ENCODE measurements at regions not wholly inside any gene's neighbourhood (a gene's known extent, or its start where the extent isn't known, plus 50 kb on each side); places are given as distances from the start of the nearest gene placed in this dataset.
A peak's percentile ranks its signal among the peaks of the same experiment; 100 is the strongest.
"Not testable (repeated sequence)": the region's sequence is repeated elsewhere in the genome, so short reads cannot be mapped to it uniquely, and the experiment has no call there.

DNA sequence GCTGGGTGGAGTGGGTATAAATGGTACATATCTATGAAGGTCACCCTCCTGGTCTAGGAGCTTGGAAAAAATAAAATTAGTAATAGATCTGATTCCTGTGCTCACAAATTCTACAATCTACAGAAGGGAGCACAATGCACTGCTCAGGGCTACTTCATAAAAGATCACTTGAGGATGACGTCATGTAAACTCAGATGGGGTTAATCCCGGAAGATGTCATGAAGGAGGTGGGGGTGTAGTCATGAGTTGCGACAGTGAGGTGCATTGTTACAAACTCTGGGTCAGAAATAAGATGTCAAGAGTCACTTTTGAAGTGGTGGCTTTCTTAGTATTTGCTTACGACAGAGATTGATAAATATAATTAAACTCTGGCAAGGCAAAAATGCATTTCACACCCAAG is 68.2 kb downstream of the LHX9 start:
- Mint-ChIP-seq H3K27me3 (ENCODE audit: low read depth in 3 of 3) (peaks cover 0 to 1% (median 1%) of the 10 kb centered on the region in 3 donors), H3K4me1 (peaks cover 4 to 13% of the 10 kb centered on the region in 2 donors), H3K27ac (no peak overlapping the region), H3K36me3 (no peaks in the 10 kb centered on the region), H3K4me3 (no peak overlapping the region), H3K9me3 (no peaks in the 10 kb centered on the region)
- DNase-seq = no peak

DNA sequence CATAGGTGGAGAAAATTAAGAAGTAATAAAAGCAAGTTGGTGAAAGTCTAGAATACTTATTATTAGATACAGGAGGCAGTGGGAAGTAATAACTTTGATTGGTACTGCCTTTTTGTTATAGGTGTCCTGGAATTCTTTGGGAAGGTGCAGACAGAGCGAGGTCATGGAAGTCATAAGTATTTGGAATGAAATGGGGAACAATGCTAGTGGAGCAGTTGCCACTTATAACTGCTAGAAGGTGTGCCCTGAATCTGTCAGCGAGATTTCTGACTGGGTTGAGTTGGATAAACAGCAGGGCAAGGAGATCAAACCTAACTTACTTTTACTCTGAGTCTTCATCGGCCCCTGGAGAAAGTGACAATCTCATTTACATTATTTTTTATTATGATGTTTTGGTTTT is 69.6 kb downstream of the LHX9 start:
- Mint-ChIP-seq H3K27ac (no peak overlapping the region), H3K36me3 (no peaks in the 10 kb centered on the region), H3K27me3 (ENCODE audit: low read depth in 3 of 3) (peaks cover 0 to 1% (median 0%) of the 10 kb centered on the region in 3 donors), H3K9me3 (no peaks in the 10 kb centered on the region), H3K4me1 (peaks cover 4 to 13% of the 10 kb centered on the region in 2 donors), H3K4me3 (no peak overlapping the region)
- no peak for DNase-seq

DNA sequence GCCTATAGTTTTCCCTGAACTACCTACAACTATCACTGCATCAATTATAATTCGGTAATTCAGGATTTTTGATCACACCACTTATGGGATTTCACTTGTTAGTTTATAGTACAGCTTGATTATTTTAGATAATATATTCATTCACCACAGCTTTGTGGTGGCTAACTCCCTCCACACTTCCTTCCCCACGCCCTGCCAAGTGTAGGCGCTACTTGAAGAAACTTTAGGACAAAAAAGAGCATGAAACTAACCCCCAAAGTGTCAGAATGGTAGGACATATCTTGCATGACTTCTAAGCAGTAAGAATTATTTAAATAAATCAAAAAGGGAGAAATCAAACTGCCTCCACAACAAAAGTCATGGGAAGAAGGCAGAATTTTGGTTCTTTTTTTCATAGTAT is 70.1 kb downstream of the LHX9 start:
- DNase-seq = no peak
- H3K27me3 Mint-ChIP-seq (ENCODE audit: low read depth in 3 of 3) = peaks cover 0 to 3% (median 0%) of the 10 kb centered on the region in 3 donors
- peak overlapping the region in 2 of 5 donors; percentile 5 to 12 for H3K4me3 Mint-ChIP-seq
- peaks cover 4 to 13% of the 10 kb centered on the region in 2 donors for H3K4me1 Mint-ChIP-seq
- no peaks in the 10 kb centered on the region for H3K36me3 Mint-ChIP-seq
- H3K9me3 Mint-ChIP-seq = no peaks in the 10 kb centered on the region
- no peak overlapping the region for H3K27ac Mint-ChIP-seq

DNA sequence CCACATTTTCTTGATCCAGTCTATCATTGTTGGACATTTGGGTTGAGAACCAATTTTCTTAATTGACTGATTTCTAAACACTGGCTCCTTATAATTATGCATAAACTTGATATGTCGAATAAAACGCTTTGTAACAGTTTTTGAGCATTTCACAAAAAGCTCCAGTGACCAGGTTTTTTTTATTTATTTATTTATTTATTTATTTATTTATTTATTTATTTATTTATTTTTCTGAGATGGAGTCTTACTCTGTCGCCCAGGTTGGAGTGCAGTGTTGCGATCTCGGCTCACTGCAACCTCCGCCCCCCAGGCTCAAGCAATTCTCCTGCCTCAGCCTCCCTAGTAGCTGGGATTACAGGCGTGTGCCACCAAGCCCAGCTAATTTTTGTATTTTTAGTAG is 71.4 kb downstream of the LHX9 start:
- H3K36me3 Mint-ChIP-seq; H3K27ac Mint-ChIP-seq; H3K27me3 Mint-ChIP-seq (ENCODE audit: low read depth in 3 of 3); H3K9me3 Mint-ChIP-seq; H3K4me3 Mint-ChIP-seq; DNase-seq: not testable (repeated sequence)
- peaks cover 4 to 13% of the 10 kb centered on the region in 2 donors for H3K4me1 Mint-ChIP-seq

DNA sequence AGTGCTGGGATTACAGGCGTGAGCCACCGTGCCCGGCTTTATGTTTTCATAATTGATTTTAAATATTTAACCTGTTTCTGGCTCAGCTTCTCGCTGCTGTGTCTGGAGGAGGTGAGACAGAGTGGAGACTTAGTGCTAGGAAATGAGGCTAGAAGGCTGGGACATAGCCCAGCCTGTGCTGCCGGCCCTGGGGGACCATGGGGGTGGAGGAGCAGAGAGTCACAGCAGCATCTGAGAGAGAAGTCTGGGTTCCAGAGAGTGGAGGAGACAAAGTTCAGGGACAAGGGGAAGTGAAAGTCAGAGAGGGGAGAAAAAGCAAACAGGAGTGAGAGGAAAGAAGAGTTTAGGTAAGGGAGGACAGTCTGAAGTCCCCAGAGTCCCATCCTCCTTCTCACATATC is 71.9 kb downstream of the LHX9 start:
- H3K27ac Mint-ChIP-seq = no peak overlapping the region
- DNase-seq = no peak
- no peak overlapping the region for H3K4me3 Mint-ChIP-seq
- H3K27me3 Mint-ChIP-seq (ENCODE audit: low read depth in 3 of 3) = peaks cover 0 to 2% (median 0%) of the 10 kb centered on the region in 3 donors
- no peaks in the 10 kb centered on the region for H3K9me3 Mint-ChIP-seq
- peaks cover 4 to 13% of the 10 kb centered on the region in 2 donors for H3K4me1 Mint-ChIP-seq
- no peaks in the 10 kb centered on the region for H3K36me3 Mint-ChIP-seq

DNA sequence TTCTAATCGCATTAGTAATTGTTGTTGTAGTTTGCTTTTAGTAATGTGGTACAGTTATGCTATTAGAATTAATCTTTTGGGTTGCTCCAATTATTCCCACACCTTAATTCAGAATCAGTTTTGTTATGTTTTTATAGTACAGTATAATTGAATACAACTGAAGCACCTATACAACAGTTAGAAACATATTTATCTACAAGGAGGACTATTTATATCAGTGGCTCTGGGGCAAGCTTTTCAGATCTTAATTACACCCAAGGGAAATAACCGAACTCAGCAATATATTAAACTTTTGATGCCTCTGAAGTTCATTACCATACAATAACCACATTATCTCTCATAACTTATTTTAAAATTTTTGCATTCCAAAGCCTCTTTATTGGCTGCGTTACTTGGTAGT is 74.4 kb downstream of the LHX9 start:
- no peak overlapping the region for H3K4me3 Mint-ChIP-seq
- H3K36me3 Mint-ChIP-seq = no peaks in the 10 kb centered on the region
- peaks cover 0 to 1% (median 0%) of the 10 kb centered on the region in 6 donors for H3K9me3 Mint-ChIP-seq
- peaks cover 1 to 2% (median 2%) of the 10 kb centered on the region in 3 donors for H3K27me3 Mint-ChIP-seq (ENCODE audit: low read depth in 3 of 3)
- H3K27ac Mint-ChIP-seq = no peak overlapping the region
- H3K4me1 Mint-ChIP-seq = peaks cover 4 to 13% of the 10 kb centered on the region in 2 donors
- DNase-seq = no peak

DNA sequence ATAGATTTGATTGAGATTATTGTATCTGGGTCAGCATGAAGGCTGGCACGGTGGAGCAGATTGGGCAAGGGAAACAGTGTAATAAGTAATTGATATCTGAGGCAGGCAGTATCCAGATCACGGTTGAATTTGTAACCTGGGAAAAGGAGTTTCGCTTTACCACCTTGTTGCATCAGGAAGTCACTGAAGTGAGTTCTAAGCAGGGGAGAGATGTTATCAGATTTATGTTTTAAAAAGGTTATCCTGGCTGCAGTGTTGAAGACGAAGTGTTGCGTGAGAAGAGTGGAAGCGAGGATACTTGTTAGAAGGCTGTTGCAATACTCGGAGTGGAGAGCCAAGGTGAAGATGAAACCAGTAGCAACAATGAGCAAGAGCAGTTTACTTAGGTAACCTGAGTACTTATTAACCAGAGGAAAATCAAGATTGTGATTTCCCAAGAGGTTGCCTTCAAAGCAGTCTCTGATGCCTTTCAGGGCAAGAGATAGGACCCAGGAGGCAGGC is 77.8 kb downstream of the LHX9 start:
- H3K27ac Mint-ChIP-seq = no peak overlapping the region
- peaks cover 1 to 5% (median 2%) of the 10 kb centered on the region in 3 donors for H3K27me3 Mint-ChIP-seq (ENCODE audit: low read depth in 3 of 3)
- no peak overlapping the region for H3K4me3 Mint-ChIP-seq
- no peak for DNase-seq
- H3K4me1 Mint-ChIP-seq = no peaks in the 10 kb centered on the region
- peaks cover 0 to 1% (median 0%) of the 10 kb centered on the region in 6 donors for H3K9me3 Mint-ChIP-seq
- no peaks in the 10 kb centered on the region for H3K36me3 Mint-ChIP-seq

DNA sequence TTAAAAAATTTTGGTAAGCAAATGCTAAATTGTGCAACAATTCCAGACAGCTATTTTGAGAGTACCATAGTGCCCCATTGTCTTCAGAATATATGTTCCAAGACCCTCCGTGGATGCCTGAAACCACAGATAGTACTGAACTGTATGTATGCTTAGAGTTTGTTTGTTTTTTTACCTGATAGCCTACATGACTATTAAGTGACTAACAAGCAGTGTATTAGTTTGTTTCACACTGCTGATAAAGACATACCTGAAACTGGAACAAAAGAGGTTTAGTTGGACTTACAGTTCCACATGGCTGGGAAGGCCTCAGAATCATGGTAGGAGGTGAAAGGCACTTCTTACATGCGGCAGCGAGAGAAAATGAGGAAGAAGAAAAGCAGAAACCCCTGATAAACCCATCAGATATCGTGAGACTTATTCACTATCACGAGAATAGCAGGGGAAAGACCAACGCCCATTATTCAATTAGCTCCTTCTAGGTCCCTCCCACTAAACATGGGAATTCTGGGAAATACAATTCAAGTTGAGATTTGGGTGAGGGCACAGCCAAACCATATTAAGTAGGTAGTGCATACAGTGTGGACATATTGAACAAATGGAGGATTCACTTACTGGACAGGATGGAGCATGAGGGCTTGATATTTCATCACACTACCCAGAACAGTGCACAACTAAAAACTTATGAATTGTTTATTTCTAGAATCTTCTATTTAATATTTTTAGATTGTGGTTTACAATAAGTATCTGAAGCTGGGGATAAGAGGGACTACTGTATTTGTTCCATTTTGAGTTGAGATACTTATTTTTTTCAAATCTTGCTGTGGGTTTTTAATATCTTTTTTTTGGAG is 78.5 kb downstream of the LHX9 start:
- no peaks in the 10 kb centered on the region for H3K4me1 Mint-ChIP-seq
- H3K36me3 Mint-ChIP-seq = no peaks in the 10 kb centered on the region
- H3K27ac Mint-ChIP-seq = no peak overlapping the region
- no peak overlapping the region for H3K4me3 Mint-ChIP-seq
- H3K9me3 Mint-ChIP-seq = peaks cover 0 to 1% (median 0%) of the 10 kb centered on the region in 6 donors
- no peak for DNase-seq
- H3K27me3 Mint-ChIP-seq (ENCODE audit: low read depth in 3 of 3) = peaks cover 2 to 5% (median 5%) of the 10 kb centered on the region in 3 donors

DNA sequence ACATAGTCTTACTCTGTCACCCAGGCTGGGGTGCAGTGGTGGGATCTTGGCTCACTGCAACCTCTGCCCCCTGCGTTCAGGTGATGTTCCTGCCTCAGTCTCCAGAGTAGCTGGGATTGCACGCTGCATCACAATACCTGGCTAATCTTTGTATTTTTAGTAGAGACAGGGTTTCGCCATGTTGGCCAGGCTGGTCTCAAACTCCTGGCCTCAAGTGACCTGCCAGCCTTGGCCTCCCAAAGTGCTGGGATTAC is 79.0 kb downstream of the LHX9 start:
- H3K27me3 Mint-ChIP-seq (ENCODE audit: low read depth in 3 of 3); H3K4me3 Mint-ChIP-seq; H3K9me3 Mint-ChIP-seq; H3K27ac Mint-ChIP-seq; DNase-seq; H3K36me3 Mint-ChIP-seq; H3K4me1 Mint-ChIP-seq: not testable (repeated sequence)

DNA sequence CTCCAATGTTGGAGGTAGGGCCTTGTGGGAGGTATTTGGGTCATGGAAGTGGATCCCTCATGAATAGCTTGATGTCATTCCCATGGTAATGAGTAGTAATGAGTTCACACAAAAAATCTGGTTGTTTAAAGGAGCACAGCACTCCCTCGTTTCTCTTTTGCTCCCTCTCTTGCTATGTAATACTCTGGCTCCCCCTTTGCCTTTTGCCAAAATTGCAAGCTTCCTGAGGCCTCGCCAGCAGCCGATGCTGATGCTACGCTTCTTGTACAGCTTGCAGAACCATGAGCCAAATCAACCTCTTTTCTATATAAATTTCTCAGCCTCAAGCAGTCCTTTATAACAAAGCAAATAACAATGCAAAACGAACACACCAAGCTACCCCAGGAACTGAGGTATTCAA is 80.9 kb downstream of the LHX9 start:
- DNase-seq = no peak
- Mint-ChIP-seq H3K27ac (no peak overlapping the region), H3K27me3 (ENCODE audit: low read depth in 3 of 3) (peaks cover 0 to 5% (median 5%) of the 10 kb centered on the region in 3 donors), H3K4me3 (no peak overlapping the region), H3K36me3 (peaks cover 0 to 3% (median 0%) of the 10 kb centered on the region in 3 donors), H3K4me1 (no peaks in the 10 kb centered on the region), H3K9me3 (peaks cover 0 to 5% (median 0%) of the 10 kb centered on the region in 6 donors)

DNA sequence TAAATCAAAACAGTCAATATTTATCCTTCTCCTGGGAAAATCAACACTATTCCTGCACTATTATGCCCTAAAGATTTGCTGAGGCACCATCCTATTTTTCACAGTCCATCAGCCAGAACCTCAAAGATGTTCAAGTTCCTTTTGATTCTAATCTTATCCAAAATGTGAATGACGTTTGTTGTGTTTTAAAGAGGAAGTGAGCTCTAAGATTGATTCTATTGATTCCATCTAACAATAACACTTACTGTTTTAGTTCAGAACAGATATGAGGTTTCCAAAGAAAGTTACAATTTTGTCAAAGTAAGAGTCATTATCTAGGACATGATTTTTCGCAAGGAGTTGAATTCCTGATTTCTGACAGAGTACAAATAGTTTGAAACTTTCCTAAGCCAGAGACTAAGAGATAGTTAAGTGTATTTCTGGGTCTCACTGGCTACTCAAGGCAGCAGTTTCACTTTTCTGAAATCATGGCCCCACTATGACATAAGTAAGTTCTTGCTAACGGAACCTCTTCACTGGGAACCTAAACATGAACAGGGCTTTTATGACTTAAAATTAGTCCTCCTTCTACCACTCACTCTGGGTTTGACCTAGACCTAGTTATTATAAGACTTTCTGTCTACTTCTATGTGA is 84.7 kb downstream of the LHX9 start:
- H3K4me3 Mint-ChIP-seq = no peak overlapping the region
- no peak for DNase-seq
- peaks cover 0 to 3% (median 0%) of the 10 kb centered on the region in 3 donors for H3K36me3 Mint-ChIP-seq
- H3K9me3 Mint-ChIP-seq = peaks cover 0 to 4% (median 0%) of the 10 kb centered on the region in 6 donors
- peaks cover 3 to 5% (median 4%) of the 10 kb centered on the region in 3 donors for H3K27me3 Mint-ChIP-seq (ENCODE audit: low read depth in 3 of 3)
- H3K27ac Mint-ChIP-seq = no peak overlapping the region
- no peaks in the 10 kb centered on the region for H3K4me1 Mint-ChIP-seq

DNA sequence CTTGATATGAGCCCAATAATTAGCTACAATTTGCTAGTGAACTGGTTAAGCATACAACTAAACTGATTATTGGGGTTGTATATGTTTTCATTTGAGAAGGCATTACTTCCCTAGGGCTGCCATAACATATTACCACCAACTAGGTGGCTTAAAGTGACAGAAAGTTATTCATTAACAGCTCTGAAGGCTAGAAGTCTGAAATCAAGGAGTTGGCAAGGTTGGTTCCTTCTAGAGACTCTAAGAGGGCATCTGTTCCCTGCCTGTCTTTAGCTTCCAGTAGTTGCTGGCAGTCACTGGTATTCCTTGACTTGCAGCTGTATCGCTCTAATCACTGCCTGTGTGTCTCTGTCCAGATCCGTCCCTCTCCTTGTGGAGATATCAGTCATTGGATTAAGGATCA is 86.3 kb downstream of the LHX9 start:
- Mint-ChIP-seq H3K27me3 (ENCODE audit: low read depth in 3 of 3) (peaks cover 4 to 7% (median 4%) of the 10 kb centered on the region in 3 donors), H3K4me1 (no peaks in the 10 kb centered on the region), H3K27ac (no peak overlapping the region), H3K36me3 (peaks cover 0 to 3% (median 0%) of the 10 kb centered on the region in 3 donors), H3K9me3 (peaks cover 0 to 4% (median 0%) of the 10 kb centered on the region in 6 donors), H3K4me3 (no peak overlapping the region)
- no peak for DNase-seq

DNA sequence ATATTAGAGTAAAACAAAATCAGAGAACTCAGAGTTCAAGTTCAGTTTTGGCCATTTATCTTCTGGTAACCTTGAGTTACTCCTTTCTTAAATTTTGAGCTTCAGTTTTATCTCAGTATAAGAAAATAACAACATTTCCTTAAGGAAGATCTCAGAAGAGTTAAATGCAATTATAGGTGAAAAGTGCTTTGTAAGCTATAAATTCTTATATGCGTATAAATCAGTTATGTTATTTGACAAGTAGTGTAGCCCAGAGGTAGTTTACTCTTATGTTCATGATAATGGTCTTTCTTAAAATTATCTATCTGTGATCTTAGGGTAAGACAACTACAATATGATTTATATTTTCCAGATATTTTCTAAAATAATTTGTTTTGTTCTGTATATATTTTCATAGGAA is 89.8 kb downstream of the LHX9 start:
- no peaks in the 10 kb centered on the region for H3K36me3 Mint-ChIP-seq
- no peak overlapping the region for H3K4me3 Mint-ChIP-seq
- H3K9me3 Mint-ChIP-seq = peaks cover 0 to 13% (median 5%) of the 10 kb centered on the region in 6 donors
- peaks cover 2 to 12% (median 4%) of the 10 kb centered on the region in 3 donors for H3K27me3 Mint-ChIP-seq (ENCODE audit: low read depth in 3 of 3)
- no peaks in the 10 kb centered on the region for H3K4me1 Mint-ChIP-seq
- H3K27ac Mint-ChIP-seq = no peak overlapping the region
- no peak for DNase-seq

Data from immature natural killer cell (primary cell).